Loucy (cell line): ENCODE measurements at regions not wholly inside any gene's neighbourhood (a gene's known extent, or its start where the extent isn't known, plus 50 kb on each side); places are given as distances from the start of the nearest gene placed in this dataset.

ENCODE experiments used
- H2AFZ ChIP-seq: fragments of 200-600 bp; sonication (generic); 2 replicates; pipeline ENCODE4 v1.6.0; 2016; ENCODE audit warnings: antibody characterized with exemption, mild to moderate bottlenecking, low read length, moderate library complexity
- H3F3A ChIP-seq: fragments of 200-600 bp; 2 replicates; pipeline ENCODE4 v1.6.0; 2016; ENCODE audit warnings: antibody characterized with exemption, low read depth, mild to moderate bottlenecking
- H3K27me3 ChIP-seq: fragments of 200-600 bp; sonication (generic); 2 replicates; pipeline ENCODE4 v1.6.1; 2014; ENCODE audit warnings: low read length, mild to moderate bottlenecking; ENCODE audit not compliant: insufficient read depth, poor library complexity, severe bottlenecking
- H3K36me3 ChIP-seq: fragments of 200-600 bp; sonication (generic); 2 replicates; pipeline ENCODE4 v1.6.1; 2016; ENCODE audit warnings: low read length; ENCODE audit not compliant: insufficient read depth
- H3K4me1 ChIP-seq: fragments of 200-600 bp; sonication (generic); 2 replicates; pipeline ENCODE4 v1.5.1; 2014; ENCODE audit warnings: low read length, mild to moderate bottlenecking; ENCODE audit not compliant: insufficient read depth, poor library complexity, severe bottlenecking
- H3K4me2 ChIP-seq: fragments of 200-600 bp; sonication (generic); 2 replicates; pipeline ENCODE4 v1.6.0; 2014; ENCODE audit warnings: antibody characterized with exemption, low read length, low read depth, mild to moderate bottlenecking; ENCODE audit not compliant: poor library complexity, severe bottlenecking
- H3K4me3 ChIP-seq: fragments of 200-600 bp; sonication (generic); 2 replicates; pipeline ENCODE4 v1.5.1; 2014; ENCODE audit warnings: low read length, mild to moderate bottlenecking, mixed read lengths; ENCODE audit not compliant: poor library complexity, severe bottlenecking
- H3K79me2 ChIP-seq: fragments of 200-600 bp; sonication (generic); 2 replicates; pipeline ENCODE4 v1.6.1; 2014; ENCODE audit warnings: low read length; ENCODE audit not compliant: insufficient read depth
- H3K9ac ChIP-seq: fragments of 200-600 bp; sonication (generic); 2 replicates; pipeline ENCODE4 v1.6.0; 2014; ENCODE audit warnings: mild to moderate bottlenecking, low read depth, low read length, moderate library complexity; ENCODE audit not compliant: poor library complexity, severe bottlenecking
- H3K9me2 ChIP-seq: fragments of 200-600 bp; sonication (generic); replicated peaks from 2 replicates; pipeline ENCODE4 v1.6.1; 2016; ENCODE audit warnings: low read depth, low read length, mixed read lengths
- H3K9me3 ChIP-seq: fragments of 200-600 bp; sonication (generic); 2 replicates; pipeline ENCODE4 v1.6.1; 2014; ENCODE audit warnings: mild to moderate bottlenecking, antibody characterized with exemption, low read length, low read depth; ENCODE audit not compliant: insufficient read depth
- H4K20me1 ChIP-seq: fragments of 200-600 bp; sonication (generic); 2 replicates; pipeline ENCODE4 v1.6.0; 2014; ENCODE audit warnings: antibody characterized with exemption, low read length, mild to moderate bottlenecking; ENCODE audit not compliant: insufficient read depth, poor library complexity, severe bottlenecking
- EZH2phosphoT487 ChIP-seq: fragments of 200-600 bp; IDR thresholded peaks from 2 replicates; pipeline ENCODE4 v1.6.1; 2018; ENCODE audit warnings: antibody characterized with exemption, mild to moderate bottlenecking, moderate library complexity, borderline replicate concordance
- TF ChIP-seq, protein P1 (sequence below): fragments of 200-600 bp; sonication (generic); conservative IDR thresholded peaks from 2 replicates; pipeline ENCODE4 v1.5.1; 2014; ENCODE audit warnings: mild to moderate bottlenecking, antibody characterized with exemption, low read length

DNA sequence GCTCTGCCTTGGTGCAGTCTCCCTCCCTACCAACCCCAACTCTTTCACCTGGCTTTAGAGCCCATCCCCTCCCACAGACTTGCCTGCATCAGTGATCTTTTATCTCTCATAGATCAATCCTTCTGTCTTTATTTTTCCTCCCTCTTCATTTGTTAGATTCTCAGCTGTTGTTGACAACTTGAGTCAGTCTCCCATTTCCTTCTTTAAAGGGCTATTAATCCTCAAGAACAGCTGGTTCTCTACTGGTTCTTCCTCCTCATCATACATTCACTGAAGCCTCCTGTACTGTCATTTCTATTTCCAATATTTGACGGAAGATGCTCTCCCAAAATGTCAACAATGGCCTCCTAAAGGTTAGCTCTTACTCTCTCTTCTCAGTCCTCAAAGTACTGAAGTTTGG is 408.2 kb downstream of the TBC1D4 start:
- no peaks in the 10 kb centered on the region for H3K9me3 ChIP-seq
- no peaks in the 10 kb centered on the region for H3K36me3 ChIP-seq
- H3K9me2 ChIP-seq = no peaks in the 10 kb centered on the region
- no peak for TF ChIP-seq EZH2phosphoT487
- TF ChIP-seq, protein P1, sequence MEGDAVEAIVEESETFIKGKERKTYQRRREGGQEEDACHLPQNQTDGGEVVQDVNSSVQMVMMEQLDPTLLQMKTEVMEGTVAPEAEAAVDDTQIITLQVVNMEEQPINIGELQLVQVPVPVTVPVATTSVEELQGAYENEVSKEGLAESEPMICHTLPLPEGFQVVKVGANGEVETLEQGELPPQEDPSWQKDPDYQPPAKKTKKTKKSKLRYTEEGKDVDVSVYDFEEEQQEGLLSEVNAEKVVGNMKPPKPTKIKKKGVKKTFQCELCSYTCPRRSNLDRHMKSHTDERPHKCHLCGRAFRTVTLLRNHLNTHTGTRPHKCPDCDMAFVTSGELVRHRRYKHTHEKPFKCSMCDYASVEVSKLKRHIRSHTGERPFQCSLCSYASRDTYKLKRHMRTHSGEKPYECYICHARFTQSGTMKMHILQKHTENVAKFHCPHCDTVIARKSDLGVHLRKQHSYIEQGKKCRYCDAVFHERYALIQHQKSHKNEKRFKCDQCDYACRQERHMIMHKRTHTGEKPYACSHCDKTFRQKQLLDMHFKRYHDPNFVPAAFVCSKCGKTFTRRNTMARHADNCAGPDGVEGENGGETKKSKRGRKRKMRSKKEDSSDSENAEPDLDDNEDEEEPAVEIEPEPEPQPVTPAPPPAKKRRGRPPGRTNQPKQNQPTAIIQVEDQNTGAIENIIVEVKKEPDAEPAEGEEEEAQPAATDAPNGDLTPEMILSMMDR = no peak
- H4K20me1 ChIP-seq = no peaks in the 10 kb centered on the region
- no peaks in the 10 kb centered on the region for H3K79me2 ChIP-seq
- H3K4me2 ChIP-seq = no peak overlapping the region
- no peak overlapping the region for H2AFZ ChIP-seq
- no peak overlapping the region for H3K9ac ChIP-seq
- H3K27me3 ChIP-seq = no peaks in the 10 kb centered on the region
- H3K4me1 ChIP-seq = no peaks in the 10 kb centered on the region
- no peak overlapping the region for H3K4me3 ChIP-seq
- H3F3A ChIP-seq = no peaks in the 10 kb centered on the region

DNA sequence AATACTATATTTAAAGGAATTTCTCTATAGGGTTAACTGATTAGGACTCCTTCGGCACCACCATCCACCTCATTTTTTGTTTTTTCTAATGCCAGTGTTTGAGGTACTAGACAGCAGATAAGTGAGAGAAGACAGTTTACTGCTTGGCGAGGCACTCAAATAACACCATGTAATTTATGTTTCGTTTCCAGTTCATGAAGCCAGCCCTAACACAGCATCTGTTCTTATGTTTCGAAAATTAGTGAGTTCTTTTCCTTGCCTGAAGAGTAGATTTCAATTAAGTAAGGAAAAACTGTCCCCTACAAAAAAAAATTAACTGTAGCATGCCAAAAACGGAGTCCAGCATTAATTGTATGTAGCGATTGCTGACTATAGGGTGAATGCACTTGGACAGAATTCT is 409.1 kb downstream of the TBC1D4 start:
- Histone ChIP-seq H4K20me1 (no peaks in the 10 kb centered on the region), H3K9me3 (no peaks in the 10 kb centered on the region), H3K27me3 (no peaks in the 10 kb centered on the region), H3K9ac (no peak overlapping the region), H3K36me3 (no peaks in the 10 kb centered on the region), H3F3A (no peaks in the 10 kb centered on the region), H2AFZ (no peak overlapping the region), H3K4me2 (no peak overlapping the region), H3K4me3 (no peak overlapping the region), H3K79me2 (no peaks in the 10 kb centered on the region), H3K9me2 (no peaks in the 10 kb centered on the region), H3K4me1 (no peaks in the 10 kb centered on the region)
- TF ChIP-seq, protein P1 = no peak
- no peak for TF ChIP-seq EZH2phosphoT487

DNA sequence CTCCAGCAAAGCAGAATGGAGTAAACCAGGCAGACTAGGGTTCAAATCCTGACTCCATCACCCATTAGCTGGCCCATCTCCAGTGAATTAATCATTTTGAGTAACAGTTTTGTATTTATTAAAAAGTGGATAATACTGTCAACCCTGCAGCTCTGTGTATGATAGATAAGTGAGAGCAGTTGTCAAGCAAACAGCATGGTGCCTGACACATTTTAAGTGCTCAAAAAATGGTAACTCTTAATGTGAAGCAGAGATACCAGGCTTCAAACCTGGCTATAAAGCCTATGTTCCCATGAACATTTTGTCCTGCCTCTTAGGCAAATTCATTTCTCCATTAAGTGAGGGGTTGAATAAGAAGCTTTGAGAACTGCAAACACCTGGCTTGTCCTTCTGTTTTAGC is 409.6 kb downstream of the TBC1D4 start:
- no peak for TF ChIP-seq EZH2phosphoT487
- TF ChIP-seq, protein P1 = no peak
- H3K4me3 ChIP-seq = no peak overlapping the region
- H3K9ac ChIP-seq = no peak overlapping the region
- no peaks in the 10 kb centered on the region for H3K36me3 ChIP-seq
- H3F3A ChIP-seq = no peaks in the 10 kb centered on the region
- H4K20me1 ChIP-seq = no peaks in the 10 kb centered on the region
- no peak overlapping the region for H3K4me2 ChIP-seq
- H3K9me2 ChIP-seq = no peaks in the 10 kb centered on the region
- H2AFZ ChIP-seq = no peak overlapping the region
- no peaks in the 10 kb centered on the region for H3K27me3 ChIP-seq
- no peaks in the 10 kb centered on the region for H3K9me3 ChIP-seq
- H3K79me2 ChIP-seq = no peaks in the 10 kb centered on the region
- no peaks in the 10 kb centered on the region for H3K4me1 ChIP-seq
